HEK293 (cell line): ENCODE measurements at regions not wholly inside any gene's neighbourhood (a gene's known extent, or its start where the extent isn't known, plus 50 kb on each side); places are given as distances from the start of the nearest gene placed in this dataset.

ENCODE experiments used
- CTCF ChIA-PET: fragments of 350-600 bp; formaldehyde crosslinking; extraction: SDS; loops from one replicate; lab custom pipeline; 2021; ENCODE audit warnings: antibody characterized with exemption; lab: Yijun Ruan, JAX
- POLR2A ChIA-PET: fragments of 300-600 bp; formaldehyde crosslinking; extraction: SDS; loops from one replicate; lab custom pipeline; 2020; ENCODE audit warnings: antibody characterized with exemption, inconsistent platforms; lab: Yijun Ruan, JAX
- H3K27ac ChIP-seq: fragments of 200-500 bp; sonication (Bioruptor generic); 2 replicates; pipeline ENCODE4 v1.5.1; 2014; ENCODE audit warnings: low read depth, low read length, control low read depth, inconsistent platforms; ENCODE audit errors: extremely low read depth
- H3K36me3 ChIP-seq, 2 experiments: fragments of 200-500 bp in 1 of 2; sonication (Bioruptor generic) in 1 of 2; 1 replicate in 1 of 2; 2 replicates in 1 of 2; pipeline ENCODE4 v1.5.1; 2014 to 2017; ENCODE audit warnings: inconsistent platforms in 2 of 2, low read length in 2 of 2; ENCODE audit not compliant: control insufficient read depth in 2 of 2, insufficient read depth in 1 of 2
- H3K4me1 ChIP-seq: fragments of 200-500 bp; sonication (Bioruptor generic); 2 replicates; pipeline ENCODE4 v1.5.1; 2014; ENCODE audit warnings: mild to moderate bottlenecking, low read length, inconsistent platforms; ENCODE audit not compliant: control insufficient read depth, insufficient read depth
- H3K4me3 ChIP-seq: 2 replicates; pipeline ENCODE4 v1.5.1; 2011; ENCODE audit warnings: low read depth, mild to moderate bottlenecking, control low read depth, low read length, moderate library complexity
- H3K9me3 ChIP-seq: fragments of 200-500 bp; sonication (Bioruptor generic); 2 replicates; pipeline ENCODE4 v1.5.1; 2014; ENCODE audit warnings: low read depth, low read length, inconsistent platforms; ENCODE audit not compliant: control insufficient read depth, insufficient read depth
- BCL11B ChIP-seq: fragments of 450-650 bp; formaldehyde crosslinking; IDR thresholded peaks from 2 replicates; pipeline ENCODE4 v1.5.1; 2016; ENCODE audit warnings: low read depth, missing biosample characterization, missing genetic modification characterization
- BCL6B ChIP-seq: fragments of 450-650 bp; formaldehyde crosslinking; IDR thresholded peaks from 2 replicates; pipeline ENCODE4 v1.5.1; 2017; ENCODE audit warnings: missing biosample characterization, missing genetic modification characterization
- KLF1 ChIP-seq: fragments of 450-650 bp; formaldehyde crosslinking; IDR thresholded peaks from 2 replicates; pipeline ENCODE4 v1.5.1; 2016; ENCODE audit warnings: missing biosample characterization, missing genetic modification characterization
- KLF8 ChIP-seq: fragments of 450-650 bp; formaldehyde crosslinking; IDR thresholded peaks from 2 replicates; pipeline ENCODE4 v1.5.1; 2016; ENCODE audit warnings: missing biosample characterization, missing genetic modification characterization
- REPIN1 ChIP-seq: fragments of 450-650 bp; formaldehyde crosslinking; IDR thresholded peaks from 2 replicates; pipeline ENCODE4 v1.5.1; 2017; ENCODE audit warnings: missing biosample characterization, missing genetic modification characterization, low read depth
- ZBTB26 ChIP-seq: fragments of 450-650 bp; formaldehyde crosslinking; optimal IDR thresholded peaks from 2 replicates; pipeline ENCODE3; 2016; ENCODE audit warnings: missing biosample characterization, mild to moderate bottlenecking, missing genetic modification characterization
- ZEB2 ChIP-seq: fragments of 450-650 bp; formaldehyde crosslinking; IDR thresholded peaks from 2 replicates; pipeline ENCODE4 v1.5.1; 2016; ENCODE audit warnings: missing biosample characterization, missing genetic modification characterization
- ZFP3 ChIP-seq: fragments of 450-650 bp; formaldehyde crosslinking; IDR thresholded peaks from 2 replicates; pipeline ENCODE4 v1.5.1; 2016; ENCODE audit warnings: low read depth, missing biosample characterization, missing genetic modification characterization
- ZNF121 ChIP-seq: fragments of 450-650 bp; formaldehyde crosslinking; IDR thresholded peaks from 2 replicates; pipeline ENCODE4 v1.5.1; 2016; ENCODE audit warnings: missing biosample characterization, missing genetic modification characterization
- ZNF211 ChIP-seq: fragments of 450-650 bp; formaldehyde crosslinking; IDR thresholded peaks from 2 replicates; pipeline ENCODE4 v1.5.1; 2016; ENCODE audit warnings: low read depth, missing biosample characterization, missing genetic modification characterization
- ZNF239 ChIP-seq: fragments of 450-650 bp; formaldehyde crosslinking; IDR thresholded peaks from 2 replicates; pipeline ENCODE4 v1.5.1; 2016; ENCODE audit warnings: missing biosample characterization, missing genetic modification characterization
- ZNF280D ChIP-seq: fragments of 450-650 bp; formaldehyde crosslinking; IDR thresholded peaks from 2 replicates; pipeline ENCODE4 v1.5.1; 2016; ENCODE audit warnings: missing biosample characterization, missing genetic modification characterization
- ZNF302 ChIP-seq: fragments of 450-650 bp; formaldehyde crosslinking; IDR thresholded peaks from 2 replicates; pipeline ENCODE4 v1.5.1; 2016; ENCODE audit warnings: missing biosample characterization, missing genetic modification characterization, low read depth
- ZNF501 ChIP-seq: fragments of 450-650 bp; formaldehyde crosslinking; IDR thresholded peaks from 2 replicates; pipeline ENCODE4 v1.5.1; 2016; ENCODE audit warnings: missing biosample characterization, missing genetic modification characterization
- ZNF600 ChIP-seq: fragments of 450-650 bp; formaldehyde crosslinking; IDR thresholded peaks from 2 replicates; pipeline ENCODE4 v1.5.1; 2016; ENCODE audit warnings: missing biosample characterization, missing genetic modification characterization
- ZNF658 ChIP-seq: fragments of 450-650 bp; formaldehyde crosslinking; IDR thresholded peaks from 2 replicates; pipeline ENCODE4; 2016; ENCODE audit warnings: missing biosample characterization, missing genetic modification characterization
- ZNF670 ChIP-seq: fragments of 450-650 bp; formaldehyde crosslinking; IDR thresholded peaks from 2 replicates; pipeline ENCODE4 v1.5.1; 2016; ENCODE audit warnings: missing biosample characterization, missing genetic modification characterization, low read depth
- ZNF768 ChIP-seq: fragments of 450-650 bp; formaldehyde crosslinking; IDR thresholded peaks from 2 replicates; pipeline ENCODE4 v1.5.1; 2018; ENCODE audit warnings: missing biosample characterization, mild to moderate bottlenecking, missing genetic modification characterization
- ZNF837 ChIP-seq: fragments of 450-650 bp; formaldehyde crosslinking; IDR thresholded peaks from 2 replicates; pipeline ENCODE4 v1.5.1; 2016; ENCODE audit warnings: missing biosample characterization, missing genetic modification characterization

- CTCF ChIA-PET, result no interaction called here
- POLR2A ChIA-PET, result no interaction called here
- no peak overlapping the region for H3K27ac ChIP-seq
- no peaks in the 10 kb centered on the region for H3K9me3 ChIP-seq
- H3K36me3 ChIP-seq, result no peaks in the 10 kb centered on the region
- no peak overlapping the region for H3K4me3 ChIP-seq
- no peaks in the 10 kb centered on the region for H3K4me1 ChIP-seq
- no peak for TF ChIP-seq KLF1 (tag by site-specific recombination)
- no peak for TF ChIP-seq REPIN1 (tag by site-specific recombination)
- TF ChIP-seq BCL11B (tag by site-specific recombination), result no peak
- no peak for TF ChIP-seq ZNF302 (tag by site-specific recombination)
- no peak for TF ChIP-seq ZNF121 (tag by site-specific recombination)
- TF ChIP-seq KLF8, result no peak
- TF ChIP-seq ZNF501 (tag by site-specific recombination), result no peak
- no peak for TF ChIP-seq ZNF239 (tag by site-specific recombination)
- TF ChIP-seq, all 188 proteins: peak for 0
These were observed 451.1 kb upstream of the NETO1 start for GRCh38 chr18:73318739-73319479.

GRCh38 chr18:73316513-73316912, 448.7 kb upstream of the NETO1 start:
- Histone ChIP-seq H3K36me3 (no peaks in the 10 kb centered on the region), H3K9me3 (no peaks in the 10 kb centered on the region), H3K27ac (no peak overlapping the region), H3K4me3 (no peak overlapping the region), H3K4me1 (no peaks in the 10 kb centered on the region)
- TF ChIP-seq ZNF280D (tag by site-specific recombination) (no peak), KLF1 (tag by site-specific recombination) (no peak), ZNF211 (tag by site-specific recombination) (no peak), ZEB2 (tag by site-specific recombination) (no peak), BCL6B (tag by site-specific recombination) (no peak), ZFP3 (tag by site-specific recombination) (no peak), ZNF768 (tag by site-specific recombination) (no peak), ZNF658 (tag by site-specific recombination) (no peak), ZNF837 (tag by site-specific recombination) (no peak), ZNF600 (tag by site-specific recombination) (no peak), ZNF670 (no peak), ZBTB26 (no peak)
- CTCF ChIA-PET, result no interaction called here
- POLR2A ChIA-PET, result no interaction called here
